ENCODE measurements at regions not wholly inside any gene's neighbourhood (a gene's known extent, or its start where the extent isn't known, plus 50 kb on each side); places are given as distances from the start of the nearest gene placed in this dataset.
A peak's percentile ranks its signal among the peaks of the same experiment; 100 is the strongest.

- TF ChIP-seq ETS2 (tag; IDR thresholded peaks at IDR 0.05; ENCODE audit: borderline replicate concordance, poor library complexity, severe bottlenecking), result no peak
- TF ChIP-seq TFE3 (CRISPR knock-in tag; IDR thresholded peaks at IDR 0.05), result peak; percentile 66
- TF ChIP-seq FOXA1 (IDR thresholded peaks at IDR 0.05; ENCODE audit: borderline replicate concordance), result no peak
- no peak for TF ChIP-seq NRF1 (conservative IDR thresholded peaks at IDR 0.05 in 1 of 2, IDR thresholded peaks at IDR 0.05 in 1 of 2)
- TF ChIP-seq ZNF253 (CRISPR knock-in tag; conservative IDR thresholded peaks at IDR 0.05), result no peak
Measured at GRCh38 chrX:114047558-114047957, 536.3 kb upstream of the HTR2C start (continued).

GRCh38 chrX:114046695-114047279 is 537.1 kb upstream of the HTR2C start:
- no peak overlapping the region for H2AFZ ChIP-seq (ENCODE audit: low read depth, low read length)
- no peaks in the 10 kb centered on the region for H3K9me1 ChIP-seq (ENCODE audit: control insufficient read depth, insufficient read depth, low read length)
- no TSS peak for BruUV-seq (replicated peaks)
- DNase-seq (ENCODE audit: extremely low read depth in 1 of 4, low spot score in 3 of 4), result no peak
- peaks cover 0 to 16% of the 10 kb centered on the region in 2 experiments; a peak in 3 of 5 replicates for H3K4me1 ChIP-seq (replicated peaks in 1 of 2; ENCODE audit: control insufficient read depth in 2 of 2, insufficient read depth in 2 of 2, low read length in 2 of 2)
- H3K4me3 ChIP-seq, result no peak overlapping the region
- peaks cover 23% of the 10 kb centered on the region for H3K36me3 ChIP-seq (ENCODE audit: control insufficient read depth, insufficient read depth, low read length)
- intact Hi-C loops (cut with micrococcal nuclease), result no loop called here
- no peak overlapping the region for H3K4me2 ChIP-seq (ENCODE audit: insufficient read depth, low read length)
- H3K27me3 ChIP-seq (ENCODE audit: control insufficient read depth in 2 of 2, insufficient read depth in 2 of 2, low read length in 2 of 2), result no peaks in the 10 kb centered on the region
- ATAC-seq, result no peak
- ChIA-PET CTCF (ENCODE audit: low intra/inter-chr PET ratio) (interaction anchor here (0.5 kb wide), 1 partner anchor 541 kb away, joined by 3 read pairs; no protein-coding TSS in a partner anchor), POLR2A (interaction anchor here (1.5 to 2.5 kb wide), 3 partner anchors 9 to 12 kb away, joined by 4 to 12 read pairs (median 11); no protein-coding TSS in a partner anchor)
- H3K27ac ChIP-seq (ENCODE audit: extremely low read depth, low read depth, low read length), result no peak overlapping the region
- TF ChIP-seq ATF6 (CRISPR knock-in tag; IDR thresholded peaks at IDR 0.05), result no peak
- TF ChIP-seq SMARCA5 (IDR thresholded peaks at IDR 0.05), result no peak
- TF ChIP-seq SREBF2 (CRISPR knock-in tag; IDR thresholded peaks at IDR 0.05), result no peak
- TF ChIP-seq ZNF174 (CRISPR knock-in tag; IDR thresholded peaks at IDR 0.05), result no peak
- TF ChIP-seq ZNF274 (IDR thresholded peaks at IDR 0.05; ENCODE audit: borderline replicate concordance, low read depth, low read length), result no peak
- in situ Hi-C loops (cut with MboI), result no loop called here
- H3K79me2 ChIP-seq (ENCODE audit: control insufficient read depth, insufficient read depth, low read length), result peaks cover 48% of the 10 kb centered on the region
- H3K9ac ChIP-seq (ENCODE audit: insufficient read depth in 1 of 2, low read depth in 2 of 2, low read length in 2 of 2), result no peak overlapping the region
- no peaks in the 10 kb centered on the region for H3K9me3 ChIP-seq (replicated peaks; ENCODE audit: control insufficient read depth, insufficient read depth, low read depth, low read length)
- no peak for FAIRE-seq
- H4K20me1 ChIP-seq (replicated peaks; ENCODE audit: control insufficient read depth, insufficient read depth, low read length), result no peaks in the 10 kb centered on the region
- WGBS (ENCODE audit: insufficient coverage, low coverage, missing lambda C conversion rate), result 56% methylated on average over 6 of the region's 6 CpGs

Measured in K562 (cell line).